Kidney epithelial cell (primary cell): ENCODE measurements at regions not wholly inside any gene's neighbourhood (a gene's known extent, or its start where the extent isn't known, plus 50 kb on each side); places are given as distances from the start of the nearest gene placed in this dataset.
"Not testable (repeated sequence)": the region's sequence is repeated elsewhere in the genome, so short reads cannot be mapped to it uniquely, and the experiment has no call there.

Source experiments
- DNase-seq: peaks from one replicate; pipeline ENCODE4 v3.0.0-alpha.2; 2010; ENCODE audit warnings: low read depth
- H3K27me3 ChIP-seq: 2 replicates; pipeline ENCODE4 v1.6.0; 2011; ENCODE audit warnings: low read length; ENCODE audit not compliant: control insufficient read depth, insufficient read depth
- H3K36me3 ChIP-seq: 2 replicates; pipeline ENCODE4 v1.5.1; 2011; ENCODE audit warnings: low read length; ENCODE audit not compliant: control insufficient read depth, insufficient read depth
- H3K4me3 ChIP-seq: 2 replicates; pipeline ENCODE4 v1.5.1; 2011; ENCODE audit warnings: low read depth, mild to moderate bottlenecking, control low read depth, low read length
- TF ChIP-seq, protein P1 (sequence below): IDR thresholded peaks from 2 replicates; pipeline ENCODE4 v1.5.1; 2011; ENCODE audit warnings: mild to moderate bottlenecking, moderate library complexity, low read length, control low read depth, inconsistent platforms; ENCODE audit not compliant: insufficient read depth, poor library complexity, severe bottlenecking

GRCh38 chr13:86922936-86923335 lies 748.2 kb upstream of the SLITRK5 start:
- Histone ChIP-seq H3K27me3 (no peaks in the 10 kb centered on the region), H3K36me3 (no peaks in the 10 kb centered on the region), H3K4me3 (no peak overlapping the region)
- DNase-seq = no peak
- TF ChIP-seq, protein P1, sequence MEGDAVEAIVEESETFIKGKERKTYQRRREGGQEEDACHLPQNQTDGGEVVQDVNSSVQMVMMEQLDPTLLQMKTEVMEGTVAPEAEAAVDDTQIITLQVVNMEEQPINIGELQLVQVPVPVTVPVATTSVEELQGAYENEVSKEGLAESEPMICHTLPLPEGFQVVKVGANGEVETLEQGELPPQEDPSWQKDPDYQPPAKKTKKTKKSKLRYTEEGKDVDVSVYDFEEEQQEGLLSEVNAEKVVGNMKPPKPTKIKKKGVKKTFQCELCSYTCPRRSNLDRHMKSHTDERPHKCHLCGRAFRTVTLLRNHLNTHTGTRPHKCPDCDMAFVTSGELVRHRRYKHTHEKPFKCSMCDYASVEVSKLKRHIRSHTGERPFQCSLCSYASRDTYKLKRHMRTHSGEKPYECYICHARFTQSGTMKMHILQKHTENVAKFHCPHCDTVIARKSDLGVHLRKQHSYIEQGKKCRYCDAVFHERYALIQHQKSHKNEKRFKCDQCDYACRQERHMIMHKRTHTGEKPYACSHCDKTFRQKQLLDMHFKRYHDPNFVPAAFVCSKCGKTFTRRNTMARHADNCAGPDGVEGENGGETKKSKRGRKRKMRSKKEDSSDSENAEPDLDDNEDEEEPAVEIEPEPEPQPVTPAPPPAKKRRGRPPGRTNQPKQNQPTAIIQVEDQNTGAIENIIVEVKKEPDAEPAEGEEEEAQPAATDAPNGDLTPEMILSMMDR = no peak

- not testable (repeated sequence) for H3K27me3 ChIP-seq, H3K4me3 ChIP-seq, DNase-seq, H3K36me3 ChIP-seq
Measured at GRCh38 chr13:86926916-86927315, 744.3 kb upstream of the SLITRK5 start.

- TF ChIP-seq, protein P1 = no peak
- DNase-seq = no peak
- no peak overlapping the region for H3K4me3 ChIP-seq
- H3K36me3 ChIP-seq = no peaks in the 10 kb centered on the region
- no peaks in the 10 kb centered on the region for H3K27me3 ChIP-seq
Measured at GRCh38 chr13:86932776-86933334, 738.3 kb upstream of the SLITRK5 start.

DNA sequence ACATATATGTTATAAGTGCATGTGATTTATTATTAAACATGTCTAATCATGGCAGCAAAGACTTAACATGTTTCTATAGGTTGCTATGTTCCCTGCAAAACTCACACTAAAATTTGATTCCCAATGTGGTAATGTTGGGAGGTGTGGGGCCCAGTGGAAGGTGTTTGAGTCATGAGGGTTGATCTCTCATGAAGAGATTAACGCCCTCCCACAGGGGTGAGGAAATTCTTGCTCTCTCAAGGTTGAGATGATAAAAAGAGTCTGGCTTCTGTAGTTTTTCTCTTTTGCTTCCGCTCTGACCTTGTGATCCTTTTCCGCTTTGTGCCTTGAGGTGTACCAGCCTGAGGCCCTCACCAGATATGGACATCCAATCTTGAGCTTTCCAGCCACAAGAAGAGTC lies 737.5 kb upstream of the SLITRK5 start:
- no peak for DNase-seq
- Histone ChIP-seq H3K36me3 (no peaks in the 10 kb centered on the region), H3K4me3 (no peak overlapping the region), H3K27me3 (no peaks in the 10 kb centered on the region)
- TF ChIP-seq, protein P1 = no peak

DNA sequence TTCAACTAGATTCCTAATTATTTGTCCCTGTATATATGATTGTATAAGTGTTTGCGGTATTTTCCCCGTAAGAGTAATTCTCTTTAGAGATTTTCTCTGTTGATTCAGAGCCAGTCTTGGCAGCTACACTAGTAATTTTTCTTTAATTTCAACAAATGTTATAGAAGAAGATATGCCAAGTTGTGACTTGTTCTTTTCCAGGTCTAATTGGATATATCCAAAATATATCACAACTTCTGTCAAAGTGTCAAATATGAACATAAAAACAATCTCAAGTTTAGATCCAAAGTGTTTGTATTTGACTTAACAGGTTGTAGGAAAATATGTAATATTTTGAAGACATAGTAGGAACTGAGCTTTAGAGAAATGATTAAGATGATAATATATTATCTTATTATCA lies 733.9 kb upstream of the SLITRK5 start:
- H3K36me3 ChIP-seq = no peaks in the 10 kb centered on the region
- no peak overlapping the region for H3K4me3 ChIP-seq
- DNase-seq = no peak
- no peaks in the 10 kb centered on the region for H3K27me3 ChIP-seq
- TF ChIP-seq, protein P1 = no peak

DNA sequence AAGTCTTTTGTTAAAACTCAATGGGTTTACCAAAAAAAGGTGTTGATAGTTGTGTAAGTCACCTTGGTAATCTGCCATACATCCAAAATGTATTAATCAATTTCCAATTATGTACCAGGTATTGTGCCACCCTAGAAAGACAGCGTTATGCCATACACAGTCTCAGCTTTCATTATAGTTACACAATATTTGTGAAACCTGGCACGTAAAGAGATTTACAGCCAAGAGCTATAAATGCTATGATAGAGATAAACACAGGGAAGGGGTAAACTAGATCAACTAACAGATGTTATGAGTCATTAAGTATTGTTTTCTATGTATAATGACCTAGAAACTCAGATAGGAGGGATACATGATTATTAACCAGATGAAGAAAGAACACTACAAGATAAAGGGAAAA lies 725.6 kb upstream of the SLITRK5 start:
- TF ChIP-seq, protein P1 = no peak

More for the DNA sequence above, 725.6 kb upstream of the SLITRK5 start:
- no peak for DNase-seq
- Histone ChIP-seq H3K27me3 (no peaks in the 10 kb centered on the region), H3K36me3 (no peaks in the 10 kb centered on the region), H3K4me3 (no peak overlapping the region)
